Astrocyte (in vitro differentiated cells and primary cell): ENCODE measurements at regions not wholly inside any gene's neighbourhood (a gene's known extent, or its start where the extent isn't known, plus 50 kb on each side); places are given as distances from the start of the nearest gene placed in this dataset.

Source experiments
- DNase-seq: peaks from one replicate; pipeline ENCODE4 v3.0.0-alpha.2; 2010; ENCODE audit warnings: low read depth
- FAIRE-seq: peaks from 2 replicates; lab custom pipeline; 2011; peaks lifted over from hg19 to GRCh38; lab: Jason Lieb, UNC
- H2AFZ ChIP-seq: 2 replicates; pipeline ENCODE4 v1.6.0; 2012; ENCODE audit warnings: low read depth, low read length, inconsistent platforms
- H3K27ac ChIP-seq: 2 replicates; pipeline ENCODE4 v1.5.1; 2011; ENCODE audit warnings: low read depth, low read length, inconsistent platforms
- H3K27me3 ChIP-seq: 2 replicates; pipeline ENCODE4 v1.6.0; 2011; ENCODE audit warnings: low read length, inconsistent platforms; ENCODE audit not compliant: insufficient read depth
- H3K36me3 ChIP-seq: 2 replicates; pipeline ENCODE4 v1.5.1; 2011; ENCODE audit warnings: low read length, inconsistent platforms; ENCODE audit not compliant: insufficient read depth
- H3K4me1 ChIP-seq: 2 replicates; pipeline ENCODE4 v1.5.1; 2011; ENCODE audit warnings: low read length, inconsistent platforms; ENCODE audit not compliant: insufficient read depth
- H3K4me2 ChIP-seq: 2 replicates; pipeline ENCODE4 v1.6.0; 2012; ENCODE audit warnings: low read length, inconsistent platforms
- H3K4me3 ChIP-seq: 2 replicates; pipeline ENCODE4 v1.5.1; 2011; ENCODE audit warnings: low read depth, mild to moderate bottlenecking, low read length, inconsistent platforms; ENCODE audit not compliant: insufficient read depth
- H3K79me2 ChIP-seq: 2 replicates; pipeline ENCODE4 v1.6.0; 2012; ENCODE audit warnings: mild to moderate bottlenecking, low read length, inconsistent platforms; ENCODE audit not compliant: insufficient read depth
- H3K9ac ChIP-seq: 2 replicates; pipeline ENCODE4 v1.6.0; 2012; ENCODE audit warnings: mild to moderate bottlenecking, low read length, inconsistent platforms
- H3K9me3 ChIP-seq: 2 replicates; pipeline ENCODE4 v1.5.1; 2012; ENCODE audit warnings: low read depth, mild to moderate bottlenecking, low read length, inconsistent platforms; ENCODE audit not compliant: insufficient read depth
- H4K20me1 ChIP-seq: 2 replicates; pipeline ENCODE4 v1.6.0; 2012; ENCODE audit warnings: low read length, inconsistent platforms; ENCODE audit not compliant: insufficient read depth
- H3K27ac Mint-ChIP-seq: one replicate; pipeline ENCODE4 v1.8.0; 2021; ENCODE audit warnings: mild to moderate bottlenecking, mixed read lengths; ENCODE audit not compliant: unreplicated experiment
- H3K27me3 Mint-ChIP-seq: one replicate; pipeline ENCODE4 v1.8.0; 2021; ENCODE audit warnings: low read depth, mixed read lengths; ENCODE audit not compliant: unreplicated experiment
- H3K36me3 Mint-ChIP-seq: one replicate; pipeline ENCODE4 v1.8.0; 2021; ENCODE audit warnings: low read depth, mixed read lengths; ENCODE audit not compliant: unreplicated experiment
- H3K4me1 Mint-ChIP-seq: one replicate; pipeline ENCODE4 v1.8.0; 2021; ENCODE audit warnings: low read depth, mixed read lengths; ENCODE audit not compliant: unreplicated experiment
- H3K4me3 Mint-ChIP-seq: one replicate; pipeline ENCODE4 v1.8.0; 2021; ENCODE audit warnings: mild to moderate bottlenecking, moderate library complexity, mixed read lengths; ENCODE audit not compliant: unreplicated experiment
- H3K9me3 Mint-ChIP-seq: one replicate; pipeline ENCODE4 v1.8.0; 2021; ENCODE audit warnings: mild to moderate bottlenecking, mixed read lengths; ENCODE audit not compliant: unreplicated experiment
- CTCF ChIP-seq: IDR thresholded peaks from 2 replicates; pipeline ENCODE4 v1.5.1; 2011; ENCODE audit warnings: low read depth, mild to moderate bottlenecking, inconsistent platforms, low read length, moderate library complexity; ENCODE audit not compliant: insufficient read depth
- EZH2 ChIP-seq: IDR thresholded peaks from 2 replicates; pipeline ENCODE4 v1.6.1; 2012; ENCODE audit warnings: mild to moderate bottlenecking, low read length, inconsistent platforms; ENCODE audit not compliant: insufficient read depth

DNA sequence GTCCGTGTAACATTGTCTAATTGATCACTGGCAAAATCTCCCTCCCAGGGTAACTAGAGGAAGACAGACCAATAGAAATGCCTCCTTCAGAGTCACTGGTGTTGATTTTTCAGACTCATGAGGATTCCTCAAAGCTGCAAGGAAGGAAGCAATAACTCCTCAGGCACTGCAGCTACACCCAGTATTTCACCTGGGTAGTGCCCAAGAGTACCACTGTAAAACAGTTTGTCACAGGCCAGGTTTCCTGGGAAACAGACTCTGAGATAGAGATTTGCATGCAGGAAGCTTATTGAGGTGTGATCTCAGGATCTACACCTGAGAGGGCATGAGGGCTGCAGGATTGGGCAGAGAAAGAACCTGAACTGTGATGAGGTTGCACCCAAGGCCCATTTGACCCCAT, 240.7 kb upstream of the ATP6AP2 start:
- no peaks in the 10 kb centered on the region for H3K79me2 ChIP-seq
- H3K4me3 Mint-ChIP-seq: no peak overlapping the region
- H3K9me3 ChIP-seq: no peaks in the 10 kb centered on the region
- H3K9me3 Mint-ChIP-seq: peaks cover 2% of the 10 kb centered on the region
- H3K4me1 Mint-ChIP-seq: no peaks in the 10 kb centered on the region
- H3K27me3 Mint-ChIP-seq: peaks cover 10% of the 10 kb centered on the region
- H3K27me3 ChIP-seq: no peaks in the 10 kb centered on the region
- FAIRE-seq (no peak), DNase-seq (no peak)
- no peak for TF ChIP-seq CTCF
- no peak for TF ChIP-seq EZH2
- H3K4me1 ChIP-seq: no peaks in the 10 kb centered on the region
- H4K20me1 ChIP-seq: no peaks in the 10 kb centered on the region
- H3K4me2 ChIP-seq: no peak overlapping the region
- no peak overlapping the region for H3K27ac ChIP-seq
- no peak overlapping the region for H3K27ac Mint-ChIP-seq
- H3K36me3 ChIP-seq: no peaks in the 10 kb centered on the region
- H2AFZ ChIP-seq: no peak overlapping the region
- no peaks in the 10 kb centered on the region for H3K36me3 Mint-ChIP-seq
- H3K9ac ChIP-seq: no peak overlapping the region
- no peak overlapping the region for H3K4me3 ChIP-seq

- Histone ChIP-seq H3K79me2 (no peaks in the 10 kb centered on the region), H3K27me3 (no peaks in the 10 kb centered on the region), H3K4me1 (no peaks in the 10 kb centered on the region), H3K4me3 (no peak overlapping the region), H3K27ac (no peak overlapping the region), H4K20me1 (no peaks in the 10 kb centered on the region), H3K9ac (no peak overlapping the region), H3K9me3 (no peaks in the 10 kb centered on the region), H3K4me2 (no peak overlapping the region), H3K36me3 (no peaks in the 10 kb centered on the region), H2AFZ (no peak overlapping the region)
- no peaks in the 10 kb centered on the region for H3K36me3 Mint-ChIP-seq
- peaks cover 4% of the 10 kb centered on the region for H3K9me3 Mint-ChIP-seq
- no peak overlapping the region for H3K27ac Mint-ChIP-seq
- DNase-seq: no peak
- H3K27me3 Mint-ChIP-seq: peaks cover 4% of the 10 kb centered on the region
- TF ChIP-seq CTCF: no peak
- no peak for TF ChIP-seq EZH2
- no peaks in the 10 kb centered on the region for H3K4me1 Mint-ChIP-seq
- H3K4me3 Mint-ChIP-seq: no peak overlapping the region
- no peak for FAIRE-seq
Observed at GRCh38 chrX:40333344-40333743, 235.6 kb upstream of the BCOR start.

GRCh38 chrX:40331762-40332161, 234.0 kb upstream of the BCOR start:
- Mint-ChIP-seq H3K4me3 (no peak overlapping the region), H3K27me3 (peaks cover 6% of the 10 kb centered on the region), H3K4me1 (no peaks in the 10 kb centered on the region), H3K36me3 (no peaks in the 10 kb centered on the region), H3K9me3 (peaks cover 4% of the 10 kb centered on the region), H3K27ac (no peak overlapping the region)
- DNase-seq: no peak
- H4K20me1 ChIP-seq: no peaks in the 10 kb centered on the region
- TF ChIP-seq EZH2 (no peak), CTCF (no peak)
- H3K36me3 ChIP-seq: no peaks in the 10 kb centered on the region
- H3K4me3 ChIP-seq: no peak overlapping the region
- H3K27me3 ChIP-seq: no peaks in the 10 kb centered on the region
- no peak overlapping the region for H3K27ac ChIP-seq
- no peak overlapping the region for H3K4me2 ChIP-seq
- no peaks in the 10 kb centered on the region for H3K9me3 ChIP-seq
- H2AFZ ChIP-seq: no peak overlapping the region
- no peaks in the 10 kb centered on the region for H3K4me1 ChIP-seq
- H3K79me2 ChIP-seq: no peaks in the 10 kb centered on the region
- H3K9ac ChIP-seq: no peak overlapping the region
- no peak for FAIRE-seq
